H1 (cell line): ENCODE measurements at regions not wholly inside any gene's neighbourhood (a gene's known extent, or its start where the extent isn't known, plus 50 kb on each side); places are given as distances from the start of the nearest gene placed in this dataset.

Experiments
- CEBPB ChIP-seq: IDR thresholded peaks from 2 replicates; pipeline ENCODE4 v1.6.1; 2012; ENCODE audit warnings: low read depth, low read length
- CHD1 ChIP-seq: IDR thresholded peaks from 2 replicates; pipeline ENCODE4 v1.6.1; 2012; ENCODE audit warnings: low read depth, low read length, improper control_type of control experiment
- TF ChIP-seq, protein P1 (sequence below), 3 experiments: IDR thresholded peaks; 1 replicate in 2 of 3; 2 replicates in 1 of 3; pipeline versions ENCODE4 v1.5.1 to v1.6.1; 2011; ENCODE audit warnings: low read length in 3 of 3, mild to moderate bottlenecking in 3 of 3, inconsistent platforms in 2 of 3, low read depth in 1 of 3, moderate library complexity in 1 of 3; ENCODE audit not compliant: insufficient read depth in 1 of 3; ENCODE audit errors: control extremely low read depth in 1 of 3

- TF ChIP-seq CEBPB (no peak), CHD1 (no peak)
- TF ChIP-seq, protein P1, sequence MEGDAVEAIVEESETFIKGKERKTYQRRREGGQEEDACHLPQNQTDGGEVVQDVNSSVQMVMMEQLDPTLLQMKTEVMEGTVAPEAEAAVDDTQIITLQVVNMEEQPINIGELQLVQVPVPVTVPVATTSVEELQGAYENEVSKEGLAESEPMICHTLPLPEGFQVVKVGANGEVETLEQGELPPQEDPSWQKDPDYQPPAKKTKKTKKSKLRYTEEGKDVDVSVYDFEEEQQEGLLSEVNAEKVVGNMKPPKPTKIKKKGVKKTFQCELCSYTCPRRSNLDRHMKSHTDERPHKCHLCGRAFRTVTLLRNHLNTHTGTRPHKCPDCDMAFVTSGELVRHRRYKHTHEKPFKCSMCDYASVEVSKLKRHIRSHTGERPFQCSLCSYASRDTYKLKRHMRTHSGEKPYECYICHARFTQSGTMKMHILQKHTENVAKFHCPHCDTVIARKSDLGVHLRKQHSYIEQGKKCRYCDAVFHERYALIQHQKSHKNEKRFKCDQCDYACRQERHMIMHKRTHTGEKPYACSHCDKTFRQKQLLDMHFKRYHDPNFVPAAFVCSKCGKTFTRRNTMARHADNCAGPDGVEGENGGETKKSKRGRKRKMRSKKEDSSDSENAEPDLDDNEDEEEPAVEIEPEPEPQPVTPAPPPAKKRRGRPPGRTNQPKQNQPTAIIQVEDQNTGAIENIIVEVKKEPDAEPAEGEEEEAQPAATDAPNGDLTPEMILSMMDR (IDR thresholded peaks at IDR 0.05; ENCODE audit: control extremely low read depth in 1 of 3, insufficient read depth in 1 of 3, low read depth in 1 of 3, low read length in 3 of 3): no peak
Measured at GRCh38 chr4:126396121-126396520, 1081.4 kb downstream of the FAT4 start.
